ENCODE measurements at regions not wholly inside any gene's neighbourhood (a gene's known extent, or its start where the extent isn't known, plus 50 kb on each side); places are given as distances from the start of the nearest gene placed in this dataset.

DNA sequence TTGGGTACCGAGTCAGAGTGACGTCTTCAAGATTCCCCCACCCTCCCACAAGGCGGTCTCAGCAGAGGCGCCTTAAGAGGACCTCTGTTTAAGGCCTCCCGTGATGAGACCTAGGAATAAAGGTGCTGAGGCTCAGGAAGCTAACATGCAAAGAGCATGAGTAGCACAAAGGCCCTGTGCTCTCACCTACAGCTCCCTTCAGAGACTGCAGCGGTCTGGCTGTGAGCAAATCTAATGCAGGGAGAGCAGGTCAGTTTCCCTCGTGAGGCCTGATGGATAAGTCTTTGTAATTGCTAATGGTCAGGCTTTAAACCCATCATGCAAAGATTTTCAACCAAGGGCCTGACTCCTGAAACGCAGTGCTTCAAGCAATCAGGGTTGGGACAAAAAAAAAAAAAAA lies 909.3 kb upstream of the GHITM start:
- TF ChIP-seq, protein P1, sequence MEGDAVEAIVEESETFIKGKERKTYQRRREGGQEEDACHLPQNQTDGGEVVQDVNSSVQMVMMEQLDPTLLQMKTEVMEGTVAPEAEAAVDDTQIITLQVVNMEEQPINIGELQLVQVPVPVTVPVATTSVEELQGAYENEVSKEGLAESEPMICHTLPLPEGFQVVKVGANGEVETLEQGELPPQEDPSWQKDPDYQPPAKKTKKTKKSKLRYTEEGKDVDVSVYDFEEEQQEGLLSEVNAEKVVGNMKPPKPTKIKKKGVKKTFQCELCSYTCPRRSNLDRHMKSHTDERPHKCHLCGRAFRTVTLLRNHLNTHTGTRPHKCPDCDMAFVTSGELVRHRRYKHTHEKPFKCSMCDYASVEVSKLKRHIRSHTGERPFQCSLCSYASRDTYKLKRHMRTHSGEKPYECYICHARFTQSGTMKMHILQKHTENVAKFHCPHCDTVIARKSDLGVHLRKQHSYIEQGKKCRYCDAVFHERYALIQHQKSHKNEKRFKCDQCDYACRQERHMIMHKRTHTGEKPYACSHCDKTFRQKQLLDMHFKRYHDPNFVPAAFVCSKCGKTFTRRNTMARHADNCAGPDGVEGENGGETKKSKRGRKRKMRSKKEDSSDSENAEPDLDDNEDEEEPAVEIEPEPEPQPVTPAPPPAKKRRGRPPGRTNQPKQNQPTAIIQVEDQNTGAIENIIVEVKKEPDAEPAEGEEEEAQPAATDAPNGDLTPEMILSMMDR (IDR thresholded peaks at IDR 0.05): no peak
- TF ChIP-seq POLR2A (IDR thresholded peaks at IDR 0.05) (no peak), POLR2AphosphoS5 (IDR thresholded peaks at IDR 0.05) (no peak), EP300 (IDR thresholded peaks at IDR 0.05) (no peak)
